Trophoblast cell (in vitro differentiated cells and primary cell): ENCODE measurements at regions not wholly inside any gene's neighbourhood (a gene's known extent, or its start where the extent isn't known, plus 50 kb on each side); places are given as distances from the start of the nearest gene placed in this dataset.
"Not testable (repeated sequence)": the region's sequence is repeated elsewhere in the genome, so short reads cannot be mapped to it uniquely, and the experiment has no call there.

ENCODE experiments used
- DNase-seq, 2 donors: peaks; one replicate each; pipeline ENCODE4 v3.0.0-alpha.2; 2016
- H2AFZ ChIP-seq: 2 replicates; pipeline ENCODE4 v1.6.1; 2013; ENCODE audit warnings: low read length, moderate library complexity, mild to moderate bottlenecking; ENCODE audit not compliant: insufficient read depth, poor library complexity
- H2AK5ac ChIP-seq: 2 replicates; pipeline ENCODE4 v1.6.1; 2013; ENCODE audit warnings: mild to moderate bottlenecking, low read length
- H2BK120ac ChIP-seq: 2 replicates; pipeline ENCODE4 v1.6.1; 2013; ENCODE audit warnings: low read length, mild to moderate bottlenecking, moderate library complexity; ENCODE audit not compliant: insufficient read depth, poor library complexity
- H2BK12ac ChIP-seq: 2 replicates; pipeline ENCODE4 v1.6.1; 2013; ENCODE audit warnings: mild to moderate bottlenecking, low read length, moderate library complexity
- H2BK5ac ChIP-seq: 2 replicates; pipeline ENCODE4 v1.6.1; 2013; ENCODE audit warnings: low read length, low read depth, moderate library complexity, mild to moderate bottlenecking; ENCODE audit not compliant: poor library complexity
- H3K14ac ChIP-seq: 2 replicates; pipeline ENCODE4 v1.6.1; 2013; ENCODE audit warnings: mild to moderate bottlenecking, low read length
- H3K18ac ChIP-seq: 2 replicates; pipeline ENCODE4 v1.6.1; 2013; ENCODE audit warnings: mild to moderate bottlenecking, low read length
- H3K23ac ChIP-seq: 2 replicates; pipeline ENCODE4 v1.6.1; 2013; ENCODE audit warnings: low read length
- H3K27ac ChIP-seq: 2 replicates; pipeline ENCODE4 v1.5.1; 2013; ENCODE audit warnings: low read depth, mild to moderate bottlenecking, inconsistent platforms, low read length, moderate library complexity
- H3K27me3 ChIP-seq: 2 replicates; pipeline ENCODE4 v1.6.1; 2013; ENCODE audit warnings: inconsistent platforms, mild to moderate bottlenecking, low read length, moderate library complexity; ENCODE audit not compliant: insufficient read depth
- H3K36me3 ChIP-seq, 2 experiments: 1 replicate in 1 of 2; 2 replicates in 1 of 2; pipeline ENCODE4 v1.6.1; 2013; ENCODE audit warnings: low read length in 2 of 2, mild to moderate bottlenecking in 2 of 2, moderate library complexity in 1 of 2; ENCODE audit not compliant: insufficient read depth in 2 of 2, control insufficient read depth in 1 of 2
- H3K4ac ChIP-seq: 2 replicates; pipeline ENCODE4 v1.6.1; 2013; ENCODE audit warnings: low read depth, mild to moderate bottlenecking, low read length, moderate library complexity
- H3K4me1 ChIP-seq, 2 experiments: 1 replicate in 1 of 2; 2 replicates in 1 of 2; pipeline ENCODE4 v1.6.1; 2013; ENCODE audit warnings: low read length in 2 of 2, mild to moderate bottlenecking in 2 of 2, moderate library complexity in 1 of 2; ENCODE audit not compliant: insufficient read depth in 2 of 2, control insufficient read depth in 1 of 2
- H3K4me2 ChIP-seq: 2 replicates; pipeline ENCODE4 v1.6.1; 2013; ENCODE audit warnings: inconsistent platforms, mild to moderate bottlenecking, low read length, moderate library complexity
- H3K4me3 ChIP-seq: 2 replicates; pipeline ENCODE4 v1.5.1; 2013; ENCODE audit warnings: mild to moderate bottlenecking, low read depth, low read length, inconsistent platforms
- H3K79me1 ChIP-seq: one replicate; pipeline ENCODE4 v1.6.1; 2013; ENCODE audit warnings: low read length
- H3K79me2 ChIP-seq: 2 replicates; pipeline ENCODE4 v1.6.1; 2013; ENCODE audit warnings: low read length, mild to moderate bottlenecking; ENCODE audit not compliant: control insufficient read depth, insufficient read depth, poor library complexity
- H3K9ac ChIP-seq: 2 replicates; pipeline ENCODE4 v1.6.1; 2013; ENCODE audit warnings: mild to moderate bottlenecking, low read length
- H3K9me3 ChIP-seq: 2 replicates; pipeline ENCODE4 v1.6.1; 2013; ENCODE audit warnings: low read depth, mild to moderate bottlenecking, control low read depth, inconsistent platforms, low read length; ENCODE audit not compliant: insufficient read depth
- H4K12ac ChIP-seq: 2 replicates; pipeline ENCODE4 v1.6.1; 2013; ENCODE audit warnings: low read depth, mild to moderate bottlenecking, low read length, moderate library complexity
- H4K8ac ChIP-seq: 2 replicates; pipeline ENCODE4 v1.6.1; 2013; ENCODE audit warnings: low read depth, mild to moderate bottlenecking, low read length, moderate library complexity
- H4K91ac ChIP-seq: one replicate; pipeline ENCODE4 v1.6.1; 2013; ENCODE audit warnings: low read depth, mild to moderate bottlenecking, low read length, moderate library complexity
- WGBS: extraction: QIAGEN DNeasy Blood & Tissue Kit; methylation state at CpG from one replicate; pipeline ENCODE4 v1.1.7; 2013; ENCODE audit warnings: missing lambda C conversion rate; ENCODE audit not compliant: insufficient read length, insufficient coverage; ENCODE audit errors: extremely low coverage; 5-methylcytosine and 5-hydroxymethylcytosine counted together

- no peak overlapping the region for H3K4me2 ChIP-seq
- H3K79me2 ChIP-seq = no peaks in the 10 kb centered on the region
- no peak overlapping the region for H3K14ac ChIP-seq
- H3K4me3 ChIP-seq = no peak overlapping the region
- H2BK120ac ChIP-seq = no peak overlapping the region
- no peak overlapping the region for H2AK5ac ChIP-seq
- no peak overlapping the region for H4K91ac ChIP-seq
- no peaks in the 10 kb centered on the region for H3K36me3 ChIP-seq
- H3K18ac ChIP-seq = no peak overlapping the region
- no peaks in the 10 kb centered on the region for H3K79me1 ChIP-seq
- H4K8ac ChIP-seq = no peak overlapping the region
- WGBS = no CpG with 5 or more reads among the region's 5 CpGs
- no peak overlapping the region for H2BK12ac ChIP-seq
- no peaks in the 10 kb centered on the region for H3K27me3 ChIP-seq
- no peak overlapping the region for H4K12ac ChIP-seq
- no peak overlapping the region for H3K9ac ChIP-seq
- DNase-seq = no peak
- H2AFZ ChIP-seq = no peak overlapping the region
- no peak overlapping the region for H2BK5ac ChIP-seq
- H3K4me1 ChIP-seq = no peaks in the 10 kb centered on the region
- H3K27ac ChIP-seq = no peak overlapping the region
- no peak overlapping the region for H3K4ac ChIP-seq
- H3K9me3 ChIP-seq = no peaks in the 10 kb centered on the region
- no peak overlapping the region for H3K23ac ChIP-seq
These were observed 96.6 kb upstream of the IRAK1BP1 start for GRCh38 chr6:78770765-78771164.

- H2BK120ac ChIP-seq = no peak overlapping the region
- DNase-seq = no peak
- H2AFZ ChIP-seq = no peak overlapping the region
- H4K91ac ChIP-seq = no peak overlapping the region
- no peaks in the 10 kb centered on the region for H3K27me3 ChIP-seq
- H3K36me3 ChIP-seq = no peaks in the 10 kb centered on the region
- H3K27ac ChIP-seq = no peak overlapping the region
- no peaks in the 10 kb centered on the region for H3K9me3 ChIP-seq
- H2BK5ac ChIP-seq = no peak overlapping the region
- no peak overlapping the region for H3K14ac ChIP-seq
- no peak overlapping the region for H3K4me3 ChIP-seq
- H3K79me2 ChIP-seq = no peaks in the 10 kb centered on the region
- no peak overlapping the region for H3K4me2 ChIP-seq
- H3K4ac ChIP-seq = no peak overlapping the region
- no peak overlapping the region for H3K9ac ChIP-seq
- H4K12ac ChIP-seq = no peak overlapping the region
- no peak overlapping the region for H2BK12ac ChIP-seq
- H2AK5ac ChIP-seq = no peak overlapping the region
- H3K18ac ChIP-seq = no peak overlapping the region
- H3K4me1 ChIP-seq = no peaks in the 10 kb centered on the region
- no peak overlapping the region for H3K23ac ChIP-seq
- H3K79me1 ChIP-seq = no peaks in the 10 kb centered on the region
- no peak overlapping the region for H4K8ac ChIP-seq
These were observed 95.8 kb upstream of the IRAK1BP1 start for GRCh38 chr6:78771586-78771985.

GRCh38 chr6:78781001-78781400, 86.3 kb upstream of the IRAK1BP1 start:
- Histone ChIP-seq H3K4me1 (no peaks in the 10 kb centered on the region), H2AK5ac (no peak overlapping the region), H2BK120ac (no peak overlapping the region), H3K79me2 (no peaks in the 10 kb centered on the region), H3K27me3 (no peaks in the 10 kb centered on the region), H3K79me1 (no peaks in the 10 kb centered on the region), H2BK12ac (no peak overlapping the region), H2AFZ (no peak overlapping the region), H2BK5ac (no peak overlapping the region), H3K14ac (no peak overlapping the region), H4K91ac (no peak overlapping the region), H3K23ac (no peak overlapping the region), H4K12ac (no peak overlapping the region), H3K18ac (no peak overlapping the region), H3K36me3 (no peaks in the 10 kb centered on the region), H3K4me2 (no peak overlapping the region), H3K27ac (no peak overlapping the region), H3K9me3 (peaks cover 2% of the 10 kb centered on the region), H3K9ac (no peak overlapping the region), H4K8ac (no peak overlapping the region), H3K4me3 (no peak overlapping the region), H3K4ac (no peak overlapping the region)
- no CpG with 5 or more reads among the region's 4 CpGs for WGBS
- DNase-seq = no peak

- H4K91ac ChIP-seq, H3K79me1 ChIP-seq, H4K8ac ChIP-seq, H2BK12ac ChIP-seq, H2AK5ac ChIP-seq, H3K79me2 ChIP-seq, H3K36me3 ChIP-seq, H3K4me2 ChIP-seq, H3K27ac ChIP-seq, H3K4me1 ChIP-seq, H3K18ac ChIP-seq, H3K14ac ChIP-seq, H3K9ac ChIP-seq, H3K4me3 ChIP-seq, H2BK5ac ChIP-seq, H2AFZ ChIP-seq, H3K4ac ChIP-seq, H3K27me3 ChIP-seq, H2BK120ac ChIP-seq, H3K9me3 ChIP-seq, H4K12ac ChIP-seq, DNase-seq, H3K23ac ChIP-seq: not testable (repeated sequence)
- WGBS = no CpG with 5 or more reads among the region's 6 CpGs
These were observed 84.0 kb upstream of the IRAK1BP1 start for GRCh38 chr6:78783366-78783765.

GRCh38 chr6:78797270-78797669, 70.1 kb upstream of the IRAK1BP1 start:
- no peak overlapping the region for H4K91ac ChIP-seq
- DNase-seq = no peak
- no peak overlapping the region for H3K4me2 ChIP-seq
- no peak overlapping the region for H3K14ac ChIP-seq
- no peak overlapping the region for H4K8ac ChIP-seq
- H2BK12ac ChIP-seq = no peak overlapping the region
- H3K27ac ChIP-seq = no peak overlapping the region
- H3K18ac ChIP-seq = no peak overlapping the region
- no peak overlapping the region for H3K9ac ChIP-seq
- H3K4ac ChIP-seq = no peak overlapping the region
- H3K9me3 ChIP-seq = no peaks in the 10 kb centered on the region
- no peak overlapping the region for H2AK5ac ChIP-seq
- H2BK120ac ChIP-seq = no peak overlapping the region
- H3K4me1 ChIP-seq = no peaks in the 10 kb centered on the region
- no peaks in the 10 kb centered on the region for H3K79me2 ChIP-seq
- H3K36me3 ChIP-seq = no peaks in the 10 kb centered on the region
- H3K23ac ChIP-seq = no peak overlapping the region
- H4K12ac ChIP-seq = no peak overlapping the region
- H2AFZ ChIP-seq = no peak overlapping the region
- no peaks in the 10 kb centered on the region for H3K79me1 ChIP-seq
- no peak overlapping the region for H3K4me3 ChIP-seq
- H3K27me3 ChIP-seq = no peaks in the 10 kb centered on the region
- H2BK5ac ChIP-seq = no peak overlapping the region
